Amniotic epithelial cell (primary cell): ENCODE measurements at regions not wholly inside any gene's neighbourhood (a gene's known extent, or its start where the extent isn't known, plus 50 kb on each side); places are given as distances from the start of the nearest gene placed in this dataset.

Experiments
- DNase-seq: peaks from one replicate; pipeline ENCODE4 v3.0.0-alpha.2; 2010; ENCODE audit warnings: low read depth

- no peak for DNase-seq
These were observed 469.0 kb upstream of the BOD1L1 start for GRCh38 chr4:14096396-14096965.

GRCh38 chr4:14100349-14100748 is 472.8 kb upstream of the BOD1L1 start:
- DNase-seq, result peak; percentile 3

GRCh38 chr4:14110407-14110806 is 482.9 kb upstream of the BOD1L1 start:
- DNase-seq, result peak; percentile 77

- DNase-seq, result peak; percentile 21
These were observed 484.2 kb upstream of the BOD1L1 start for GRCh38 chr4:14111730-14112181.

- DNase-seq, result no peak
These were observed 487.6 kb upstream of the BOD1L1 start for GRCh38 chr4:14115106-14115505.

- DNase-seq, result no peak
These were observed 490.2 kb upstream of the BOD1L1 start for GRCh38 chr4:14117575-14118238.

- DNase-seq, result no peak
These were observed 497.3 kb upstream of the BOD1L1 start for GRCh38 chr4:14124816-14125215.

- DNase-seq, result peak; percentile 5
These were observed 498.0 kb upstream of the BOD1L1 start for GRCh38 chr4:14125375-14126129.

GRCh38 chr4:14130551-14130950 is 503.0 kb upstream of the BOD1L1 start:
- peak; percentile 49 for DNase-seq

GRCh38 chr4:14131335-14131734 is 503.8 kb upstream of the BOD1L1 start:
- DNase-seq, result no peak

GRCh38 chr4:14132301-14132700 is 504.8 kb upstream of the BOD1L1 start:
- no peak for DNase-seq

GRCh38 chr4:14138106-14138505 is 510.6 kb upstream of the BOD1L1 start:
- DNase-seq, result no peak

GRCh38 chr4:14143892-14144291 is 516.4 kb upstream of the BOD1L1 start:
- no peak for DNase-seq

GRCh38 chr4:14149176-14150053 is 521.9 kb upstream of the BOD1L1 start:
- DNase-seq, result peak; percentile 73

GRCh38 chr4:14151101-14151500 is 523.6 kb upstream of the BOD1L1 start:
- no peak for DNase-seq

GRCh38 chr4:14152834-14153519 is 525.5 kb upstream of the BOD1L1 start:
- DNase-seq, result no peak

- no peak for DNase-seq
These were observed 528.3 kb upstream of the BOD1L1 start for GRCh38 chr4:14155803-14156202.

- no peak for DNase-seq
These were observed 529.7 kb upstream of the BOD1L1 start for GRCh38 chr4:14157262-14157661.

- no peak for DNase-seq
These were observed 537.8 kb upstream of the BOD1L1 start for GRCh38 chr4:14165222-14165920.

GRCh38 chr4:14167876-14168510 is 540.5 kb upstream of the BOD1L1 start:
- DNase-seq, result peak; percentile 62
